PC-9 (cell line): ENCODE measurements at regions not wholly inside any gene's neighbourhood (a gene's known extent, or its start where the extent isn't known, plus 50 kb on each side); places are given as distances from the start of the nearest gene placed in this dataset.

ENCODE experiments used
- EZH2 ChIP-seq: fragments of 200-600 bp; sonication (generic); IDR thresholded peaks from 2 replicates; pipeline ENCODE4 v1.8.0; 2017; ENCODE audit warnings: antibody characterized with exemption, low read depth
- TF ChIP-seq, protein P1 (sequence below): fragments of 200-600 bp; sonication (generic); conservative IDR thresholded peaks from 2 replicates; pipeline ENCODE4 v1.6.1; 2017; ENCODE audit warnings: mixed run types, antibody characterized with exemption, mild to moderate bottlenecking, moderate library complexity

DNA sequence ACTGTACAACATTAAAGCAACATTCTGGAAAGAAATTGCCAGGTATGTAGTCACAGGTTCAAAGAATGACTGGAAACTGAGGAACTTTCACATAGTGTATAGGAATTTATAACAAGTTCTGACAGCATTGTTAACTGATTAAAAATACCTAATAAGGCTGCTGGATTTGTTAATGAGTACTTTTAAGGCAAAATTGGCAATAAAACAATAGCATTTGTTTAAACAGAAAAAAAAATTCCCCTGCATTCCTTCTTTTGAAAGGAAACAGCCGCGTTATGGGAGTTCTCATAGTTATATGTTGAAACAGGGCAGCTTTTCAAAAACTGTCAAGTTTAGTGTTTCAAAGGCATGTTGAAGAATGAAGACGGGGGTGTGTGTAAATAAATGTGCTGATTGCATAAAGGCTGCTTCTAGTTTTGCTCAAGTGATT, 282.5 kb upstream of the FAT1 start:
- TF ChIP-seq, protein P1, sequence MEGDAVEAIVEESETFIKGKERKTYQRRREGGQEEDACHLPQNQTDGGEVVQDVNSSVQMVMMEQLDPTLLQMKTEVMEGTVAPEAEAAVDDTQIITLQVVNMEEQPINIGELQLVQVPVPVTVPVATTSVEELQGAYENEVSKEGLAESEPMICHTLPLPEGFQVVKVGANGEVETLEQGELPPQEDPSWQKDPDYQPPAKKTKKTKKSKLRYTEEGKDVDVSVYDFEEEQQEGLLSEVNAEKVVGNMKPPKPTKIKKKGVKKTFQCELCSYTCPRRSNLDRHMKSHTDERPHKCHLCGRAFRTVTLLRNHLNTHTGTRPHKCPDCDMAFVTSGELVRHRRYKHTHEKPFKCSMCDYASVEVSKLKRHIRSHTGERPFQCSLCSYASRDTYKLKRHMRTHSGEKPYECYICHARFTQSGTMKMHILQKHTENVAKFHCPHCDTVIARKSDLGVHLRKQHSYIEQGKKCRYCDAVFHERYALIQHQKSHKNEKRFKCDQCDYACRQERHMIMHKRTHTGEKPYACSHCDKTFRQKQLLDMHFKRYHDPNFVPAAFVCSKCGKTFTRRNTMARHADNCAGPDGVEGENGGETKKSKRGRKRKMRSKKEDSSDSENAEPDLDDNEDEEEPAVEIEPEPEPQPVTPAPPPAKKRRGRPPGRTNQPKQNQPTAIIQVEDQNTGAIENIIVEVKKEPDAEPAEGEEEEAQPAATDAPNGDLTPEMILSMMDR, result no peak
- no peak for TF ChIP-seq EZH2
